Activated CD4-positive, alpha-beta T cell treated with anti-CD3 and anti-CD28 coated beads, Interleukin-2, amount 50 U/mL, for 16 hours (primary cell): ENCODE measurements at regions not wholly inside any gene's neighbourhood (a gene's known extent, or its start where the extent isn't known, plus 50 kb on each side); places are given as distances from the start of the nearest gene placed in this dataset.
"Not testable (repeated sequence)": the region's sequence is repeated elsewhere in the genome, so short reads cannot be mapped to it uniquely, and the experiment has no call there.

ENCODE experiments used
- DNase-seq: peaks from one replicate; pipeline ENCODE4 v3.0.0-alpha.2; 2020

GRCh38 chr6:170093658-170094596 is 197.0 kb downstream of the DLL1 start:
- no peak for DNase-seq

GRCh38 chr6:170093276-170093657 is 197.6 kb downstream of the DLL1 start:
- no peak for DNase-seq

- DNase-seq = no peak
Observed at GRCh38 chr6:170092826-170093225, 198.1 kb downstream of the DLL1 start.

- DNase-seq = no peak
Observed at GRCh38 chr6:170091639-170092579, 199.0 kb downstream of the DLL1 start.

- no peak for DNase-seq
Observed at GRCh38 chr6:170091000-170091638, 199.8 kb downstream of the DLL1 start.

GRCh38 chr6:170090561-170090960 is 200.3 kb downstream of the DLL1 start:
- no peak for DNase-seq

- DNase-seq = peak; percentile 3
Observed at GRCh38 chr6:170089963-170090362, 200.9 kb downstream of the DLL1 start.

GRCh38 chr6:170088582-170088955 is 202.3 kb downstream of the DLL1 start:
- no peak for DNase-seq

- DNase-seq = peak; percentile 74
Observed at GRCh38 chr6:170087941-170088581, 202.8 kb downstream of the DLL1 start.

GRCh38 chr6:170087421-170087780 is 203.5 kb downstream of the DLL1 start:
- not testable (repeated sequence) for DNase-seq

- no peak for DNase-seq
Observed at GRCh38 chr6:170086639-170087420, 204.0 kb downstream of the DLL1 start.

GRCh38 chr6:170085475-170086401 is 205.1 kb downstream of the DLL1 start:
- DNase-seq = no peak

GRCh38 chr6:170084166-170084730 is 206.6 kb downstream of the DLL1 start:
- no peak for DNase-seq

GRCh38 chr6:170083236-170084051 is 207.4 kb downstream of the DLL1 start:
- DNase-seq = no peak

GRCh38 chr6:170082531-170083187 is 208.2 kb downstream of the DLL1 start:
- peak; percentile 28 for DNase-seq

- DNase-seq = no peak
Observed at GRCh38 chr6:170082067-170082466, 208.8 kb downstream of the DLL1 start.

GRCh38 chr6:170081556-170081955 is 209.3 kb downstream of the DLL1 start:
- no peak for DNase-seq

GRCh38 chr6:170080828-170081371 is 210.0 kb downstream of the DLL1 start:
- no peak for DNase-seq
